IMR-90 (cell line): ENCODE measurements at regions not wholly inside any gene's neighbourhood (a gene's known extent, or its start where the extent isn't known, plus 50 kb on each side); places are given as distances from the start of the nearest gene placed in this dataset.

ENCODE experiments used
- ATAC-seq: fragments of 200-7000 bp; cut with Tn5 transposase; 2 replicates; pipeline ENCODE4 v1.9.1; 2020; ENCODE audit warnings: low read depth, mild to moderate bottlenecking, moderate library complexity
- BruUV-seq: library from RNA; stranded (reverse); fragments of 400-500 nt; replicated peaks from 2 replicates; lab custom pipeline; 2021; lab: Mats Ljungman, UMichigan
- CTCF ChIA-PET: fragments of 300-600 bp; formaldehyde crosslinking; extraction: SDS; loops from one replicate; lab custom pipeline; 2021; ENCODE audit warnings: antibody characterized with exemption; lab: Yijun Ruan, JAX
- POLR2A ChIA-PET: fragments of 300-600 bp; sonication (Branson Sonifier 250); formaldehyde crosslinking; loops from one replicate; lab custom pipeline; 2022; ENCODE audit warnings: antibody characterized with exemption; ENCODE audit not compliant: unreplicated experiment; lab: Charles Lee
- DNase-seq: peaks from one replicate; pipeline ENCODE4 v3.0.0; 2013
- H2AFZ ChIP-seq: replicated peaks from 2 replicates; pipeline ENCODE3; 2013; ENCODE audit warnings: low read length, mild to moderate bottlenecking; ENCODE audit not compliant: poor library complexity
- H2AK5ac ChIP-seq: 2 replicates; pipeline ENCODE4 v1.6.1; 2013; ENCODE audit warnings: low read depth, low read length, inconsistent platforms
- H2AK9ac ChIP-seq: replicated peaks from 2 replicates; pipeline ENCODE3; 2013; ENCODE audit warnings: mild to moderate bottlenecking, low read depth, low read length, moderate library complexity; ENCODE audit not compliant: poor library complexity
- H2BK120ac ChIP-seq: 2 replicates; pipeline ENCODE4 v1.6.1; 2013; ENCODE audit warnings: low read depth, low read length, inconsistent platforms
- H2BK15ac ChIP-seq: 3 replicates; pipeline ENCODE4 v1.6.1; 2013; ENCODE audit warnings: low read depth, low read length, inconsistent platforms
- H2BK20ac ChIP-seq: 2 replicates; pipeline ENCODE4 v1.6.1; 2013; ENCODE audit warnings: low read depth, mild to moderate bottlenecking, inconsistent platforms, low read length, moderate library complexity
- H2BK5ac ChIP-seq: 2 replicates; pipeline ENCODE4 v1.6.1; 2013; ENCODE audit warnings: mild to moderate bottlenecking, low read depth, low read length, inconsistent platforms; ENCODE audit not compliant: poor library complexity, severe bottlenecking
- H3K14ac ChIP-seq: replicated peaks from 2 replicates; pipeline ENCODE4 v1.6.1; 2013; ENCODE audit warnings: low read depth, low read length, inconsistent platforms
- H3K18ac ChIP-seq: 2 replicates; pipeline ENCODE4 v1.6.1; 2013; ENCODE audit warnings: low read depth, low read length, control low read depth
- H3K23ac ChIP-seq: 2 replicates; pipeline ENCODE4 v1.6.1; 2013; ENCODE audit warnings: low read depth, low read length, inconsistent platforms
- H3K27ac ChIP-seq: 2 replicates; pipeline ENCODE4 v1.5.1; 2013; ENCODE audit warnings: mild to moderate bottlenecking, control low read depth, low read length; ENCODE audit not compliant: insufficient read depth
- H3K27me3 ChIP-seq: 2 replicates; pipeline ENCODE4 v1.6.1; 2013; ENCODE audit warnings: low read length; ENCODE audit not compliant: control insufficient read depth, insufficient read depth
- H3K36me3 ChIP-seq: 2 replicates; pipeline ENCODE4 v1.6.1; 2013; ENCODE audit warnings: low read length, mixed read lengths; ENCODE audit not compliant: control insufficient read depth, insufficient read depth
- H3K4ac ChIP-seq: 2 replicates; pipeline ENCODE4 v1.6.1; 2013; ENCODE audit warnings: low read depth, low read length, inconsistent platforms
- H3K4me1 ChIP-seq: 2 replicates; pipeline ENCODE4 v1.6.1; 2013; ENCODE audit warnings: low read length, mixed read lengths; ENCODE audit not compliant: control insufficient read depth, insufficient read depth
- H3K4me2 ChIP-seq: 2 replicates; pipeline ENCODE4 v1.6.1; 2013; ENCODE audit warnings: low read depth, mild to moderate bottlenecking, control low read depth, low read length, moderate library complexity
- H3K4me3 ChIP-seq: 2 replicates; pipeline ENCODE4 v1.5.1; 2013; ENCODE audit warnings: low read depth, mild to moderate bottlenecking, control low read depth, low read length, moderate library complexity; ENCODE audit not compliant: insufficient read depth
- H3K56ac ChIP-seq: 2 replicates; pipeline ENCODE4 v1.6.1; 2013; ENCODE audit warnings: low read length, inconsistent platforms; ENCODE audit not compliant: insufficient read depth; ENCODE audit errors: extremely low read depth
- H3K79me1 ChIP-seq, 2 experiments: 2 replicates each; pipeline ENCODE4 v1.6.1; 2013; ENCODE audit warnings: low read length in 2 of 2, inconsistent platforms in 1 of 2, low read depth in 1 of 2
- H3K9ac ChIP-seq: 2 replicates; pipeline ENCODE4 v1.6.1; 2013; ENCODE audit warnings: low read depth, low read length, control low read depth
- H3K9me1 ChIP-seq: 2 replicates; pipeline ENCODE4 v1.6.1; 2013; ENCODE audit warnings: low read length, inconsistent platforms; ENCODE audit not compliant: insufficient read depth
- H3K9me3 ChIP-seq: 2 replicates; pipeline ENCODE4 v1.6.1; 2013; ENCODE audit warnings: low read length; ENCODE audit not compliant: control insufficient read depth, insufficient read depth
- H4K20me1 ChIP-seq: 2 replicates; pipeline ENCODE4 v1.6.1; 2013; ENCODE audit warnings: low read length, inconsistent platforms; ENCODE audit not compliant: insufficient read depth
- H4K5ac ChIP-seq: 2 replicates; pipeline ENCODE4 v1.6.1; 2013; ENCODE audit warnings: mild to moderate bottlenecking, low read depth, low read length, control low read depth
- H4K8ac ChIP-seq, 2 experiments: 2 replicates each; pipeline ENCODE4 v1.6.1; 2013; ENCODE audit warnings: low read depth in 2 of 2, low read length in 2 of 2, control low read depth in 1 of 2, inconsistent platforms in 1 of 2
- H4K91ac ChIP-seq: 2 replicates; pipeline ENCODE4 v1.6.1; 2013; ENCODE audit warnings: low read depth, low read length, inconsistent platforms; ENCODE audit not compliant: insufficient read depth
- FOS ChIP-seq: fragments of 150-350 bp; IDR thresholded peaks from 2 replicates; pipeline ENCODE4 v1.6.1; 2016; ENCODE audit warnings: low read depth, low read length
- MXI1 ChIP-seq: IDR thresholded peaks from 2 replicates; pipeline ENCODE4 v1.6.1; 2012; ENCODE audit warnings: low read depth, mild to moderate bottlenecking, low read length, moderate library complexity, borderline replicate concordance
- POLR2A ChIP-seq: IDR thresholded peaks from 2 replicates; pipeline ENCODE4 v1.6.1; 2012; ENCODE audit warnings: mild to moderate bottlenecking, low read depth, low read length
- RAD21 ChIP-seq: IDR thresholded peaks from 2 replicates; pipeline ENCODE4 v1.6.1; 2012; ENCODE audit warnings: low read length, improper control_type of control experiment
- RCOR1 ChIP-seq: IDR thresholded peaks from 2 replicates; pipeline ENCODE4 v1.6.1; 2012; ENCODE audit warnings: mild to moderate bottlenecking, low read length, improper control_type of control experiment; ENCODE audit not compliant: insufficient replicate concordance
- WGBS, 2 experiments: methylation state at CpG; one replicate each; pipeline versions ENCODE4 v1.1.5 to v1.1.7; 2013; ENCODE audit warnings: missing lambda C conversion rate in 2 of 2; ENCODE audit not compliant: insufficient read length in 1 of 2; ENCODE audit errors: extremely low coverage in 2 of 2; 5-methylcytosine and 5-hydroxymethylcytosine counted together
- dilution Hi-C: fragments of 300-500 bp; cut with HindIII; formaldehyde crosslinking; loops from one replicate; pipeline ENCODE4 v1.14.3; 2018; ENCODE audit warnings: low sequenced_read_pairs; ENCODE audit not compliant: unreplicated experiment
- in situ Hi-C: fragments of 300-500 bp; cut with MboI; formaldehyde crosslinking; loops from 3 replicates; pipeline ENCODE4 v1.14.3; 2019; ENCODE audit warnings: low sequenced_read_pairs, inconsistent platforms, mixed read lengths
- intact Hi-C: fragments of 100-400 bp; cut with micrococcal nuclease; formaldehyde crosslinking; loops from 2 replicates; pipeline ENCODE4 v1.10.0; 2022
- TF ChIP-seq, protein P1 (sequence below): fragments of 150-350 bp; IDR thresholded peaks from 2 replicates; pipeline ENCODE4 v1.6.1; 2017; ENCODE audit warnings: mild to moderate bottlenecking, antibody characterized with exemption, low read length, low read depth

DNA sequence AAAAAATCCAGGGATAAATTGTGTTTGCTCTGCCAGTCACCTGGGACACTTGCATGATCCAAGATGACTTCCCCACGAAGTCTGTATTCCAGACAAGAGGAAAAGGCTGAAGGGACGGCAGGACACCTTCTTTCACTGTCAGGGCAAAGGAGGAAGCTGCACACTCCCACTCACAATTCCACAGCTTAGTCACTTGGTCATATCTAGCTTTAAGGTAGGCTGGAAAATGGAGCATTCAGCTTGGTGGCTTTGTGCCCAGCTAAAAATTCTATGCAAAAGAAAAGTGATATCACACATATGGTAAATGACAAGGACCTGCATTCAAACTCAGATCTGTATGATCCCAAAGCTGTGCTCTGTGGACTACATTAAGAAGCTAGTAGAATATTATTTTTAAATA lies 109.2 kb upstream of the TPM1 start:
- Histone ChIP-seq H4K91ac (peak overlapping the region; percentile 21; the same call in 1 of the 2 replicates), H4K8ac (peak overlapping the region; percentile 1; a peak in 1 of 4 replicates), H3K9me3 (no peaks in the 10 kb centered on the region), H3K36me3 (no peaks in the 10 kb centered on the region), H2AK5ac (peak overlapping the region; percentile 90), H4K5ac (peak overlapping the region; percentile 65; the same call in 1 of the 2 replicates), H3K4me3 (no peak overlapping the region), H3K14ac (peak overlapping the region; percentile 23), H3K27me3 (no peaks in the 10 kb centered on the region), H2AFZ (no peak overlapping the region), H3K4me2 (peak overlapping the region; percentile 34; the same call in 1 of the 2 replicates), H2BK15ac (peak overlapping the region; percentile 48), H3K9ac (no peak overlapping the region; the same call in 1 of the 2 replicates), H4K20me1 (peaks cover 6% of the 10 kb centered on the region), H3K9me1 (peaks cover 3% of the 10 kb centered on the region; the same call in 1 of the 2 replicates), H3K27ac (no peak overlapping the region), H2BK120ac (peak overlapping the region; percentile 57), H2BK20ac (peak overlapping the region; percentile 30), H3K56ac (no peak overlapping the region), H2AK9ac (no peak overlapping the region), H3K79me1 (0 out of 4 replicates have a peak, but pooled peaks cover 0 to 2% of the 10 kb centered on the region in 2 experiments), H3K4me1 (peaks cover 11% of the 10 kb centered on the region), H3K4ac (peak overlapping the region; percentile 42), H2BK5ac (peak overlapping the region; percentile 20), H3K18ac (peak overlapping the region; percentile 78), H3K23ac (peak overlapping the region; percentile 74; the same call in 1 of the 2 replicates)
- WGBS, 2 experiments, result no CpG with 5 or more reads among the region's 2 CpGs
- dilution Hi-C loops (no loop called here), intact Hi-C loops (loop anchor here (2.0 kb wide), 1 partner anchor 89 kb away; no protein-coding TSS in a partner anchor), in situ Hi-C loops (no loop called here)
- TF ChIP-seq RAD21, result no peak
- no peak for TF ChIP-seq POLR2A
- TF ChIP-seq, protein P1, sequence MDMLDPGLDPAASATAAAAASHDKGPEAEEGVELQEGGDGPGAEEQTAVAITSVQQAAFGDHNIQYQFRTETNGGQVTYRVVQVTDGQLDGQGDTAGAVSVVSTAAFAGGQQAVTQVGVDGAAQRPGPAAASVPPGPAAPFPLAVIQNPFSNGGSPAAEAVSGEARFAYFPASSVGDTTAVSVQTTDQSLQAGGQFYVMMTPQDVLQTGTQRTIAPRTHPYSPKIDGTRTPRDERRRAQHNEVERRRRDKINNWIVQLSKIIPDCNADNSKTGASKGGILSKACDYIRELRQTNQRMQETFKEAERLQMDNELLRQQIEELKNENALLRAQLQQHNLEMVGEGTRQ, result no peak
- TF ChIP-seq MXI1, result no peak
- TF ChIP-seq RCOR1, result no peak
- TF ChIP-seq FOS, result no peak
- DNase-seq, result peak; percentile 22
- ChIA-PET CTCF (interaction anchor here (0.7 kb wide), 1 partner anchor 112 kb away, joined by 3 read pairs; no protein-coding TSS in a partner anchor), POLR2A (interaction anchor here (0.6 kb wide), 2 partner anchors 14 to 478 kb away, joined by 5 to 7 read pairs; no protein-coding TSS in a partner anchor)
- BruUV-seq, result no TSS peak
- no peak for ATAC-seq
